Stimulated activated CD8-positive, alpha-beta memory T cell treated with anti-CD3 and anti-CD28 coated beads, Interleukin-7, amount 100 ng/mL, for 24 hours (primary cell): ENCODE measurements at regions not wholly inside any gene's neighbourhood (a gene's known extent, or its start where the extent isn't known, plus 50 kb on each side); places are given as distances from the start of the nearest gene placed in this dataset.

Experiments used
- DNase-seq: peaks from one replicate; pipeline ENCODE4 v3.0.0-alpha.2; 2020; ENCODE audit warnings: low read depth

GRCh38 chr7:156480671-156481070 is 159.9 kb upstream of the RNF32 start:
- no peak for DNase-seq

- no peak for DNase-seq
Observed at GRCh38 chr7:156479596-156479995, 161.0 kb upstream of the RNF32 start.

- DNase-seq, result no peak
Observed at GRCh38 chr7:156478486-156478885, 162.1 kb upstream of the RNF32 start.

- DNase-seq, result no peak
Observed at GRCh38 chr7:156475666-156476065, 164.9 kb upstream of the RNF32 start.

- DNase-seq, result no peak
Observed at GRCh38 chr7:156475179-156475578, 165.4 kb upstream of the RNF32 start.

- DNase-seq, result no peak
Observed at GRCh38 chr7:156474241-156474743, 166.3 kb upstream of the RNF32 start.

- DNase-seq, result peak; percentile 5
Observed at GRCh38 chr7:156473476-156474240, 166.9 kb upstream of the RNF32 start.

GRCh38 chr7:156472267-156472666 is 168.3 kb upstream of the RNF32 start:
- DNase-seq, result no peak

GRCh38 chr7:156470399-156471320 is 169.9 kb upstream of the RNF32 start:
- no peak for DNase-seq

GRCh38 chr7:156466955-156467625 is 173.5 kb upstream of the RNF32 start:
- DNase-seq, result no peak

- DNase-seq, result no peak
Observed at GRCh38 chr7:156466272-156466671, 174.3 kb upstream of the RNF32 start.

GRCh38 chr7:156465186-156465585 is 175.4 kb upstream of the RNF32 start:
- no peak for DNase-seq

- no peak for DNase-seq
Observed at GRCh38 chr7:156464339-156464738, 176.2 kb upstream of the RNF32 start.

GRCh38 chr7:156463280-156463679 is 177.3 kb upstream of the RNF32 start:
- no peak for DNase-seq

GRCh38 chr7:156461881-156462665 is 178.5 kb upstream of the RNF32 start:
- no peak for DNase-seq

GRCh38 chr7:156460858-156461627 is 179.5 kb upstream of the RNF32 start:
- no peak for DNase-seq

- DNase-seq, result no peak
Observed at GRCh38 chr7:156459582-156459981, 181.0 kb upstream of the RNF32 start.

- DNase-seq, result no peak
Observed at GRCh38 chr7:156459067-156459466, 181.5 kb upstream of the RNF32 start.

- no peak for DNase-seq
Observed at GRCh38 chr7:156458011-156458410, 182.6 kb upstream of the RNF32 start.

- no peak for DNase-seq
Observed at GRCh38 chr7:156456503-156457115, 184.0 kb upstream of the RNF32 start.
